Endodermal cell (in vitro differentiated cells): ENCODE measurements at regions not wholly inside any gene's neighbourhood (a gene's known extent, or its start where the extent isn't known, plus 50 kb on each side); places are given as distances from the start of the nearest gene placed in this dataset.

Experiments used
- DNase-seq: peaks from one replicate; pipeline ENCODE4 v3.0.0-alpha.2; 2017
- H3K27ac ChIP-seq: 2 replicates; pipeline ENCODE4 v1.5.1; 2013; ENCODE audit warnings: mild to moderate bottlenecking, low read depth, low read length, moderate library complexity
- H3K27me3 ChIP-seq: 2 replicates; pipeline ENCODE4 v1.6.1; 2013; ENCODE audit warnings: mild to moderate bottlenecking, low read length, moderate library complexity; ENCODE audit not compliant: insufficient read depth, control insufficient read depth, poor library complexity, severe bottlenecking
- H3K36me3 ChIP-seq: 2 replicates; pipeline ENCODE4 v1.7.0; 2013; ENCODE audit warnings: mild to moderate bottlenecking, low read length, moderate library complexity; ENCODE audit not compliant: control insufficient read depth, insufficient read depth
- H3K4me1 ChIP-seq: one replicate; pipeline ENCODE4 v1.7.0; 2013; ENCODE audit warnings: low read length; ENCODE audit not compliant: control insufficient read depth, insufficient read depth
- H3K4me3 ChIP-seq: 2 replicates; pipeline ENCODE4 v1.5.1; 2013; ENCODE audit warnings: mild to moderate bottlenecking, low read length, moderate library complexity
- H3K9ac ChIP-seq: 2 replicates; pipeline ENCODE4 v1.6.1; 2013; ENCODE audit warnings: mild to moderate bottlenecking, low read length, moderate library complexity; ENCODE audit not compliant: poor library complexity, severe bottlenecking; ENCODE audit errors: extremely low read depth
- H3K9me3 ChIP-seq: 2 replicates; pipeline ENCODE4 v1.6.1; 2013; ENCODE audit warnings: mild to moderate bottlenecking, low read length, moderate library complexity; ENCODE audit not compliant: control insufficient read depth
- H3K27ac Mint-ChIP-seq: 2 replicates; pipeline ENCODE4 v1.8.0; 2020; ENCODE audit warnings: mixed read lengths
- H3K27me3 Mint-ChIP-seq: 2 replicates; pipeline ENCODE4 v1.8.0; 2021; ENCODE audit warnings: mild to moderate bottlenecking, mixed read lengths; ENCODE audit not compliant: insufficient read depth
- H3K36me3 Mint-ChIP-seq: 2 replicates; pipeline ENCODE4 v1.8.0; 2020; ENCODE audit warnings: low read depth, mixed read lengths
- H3K4me1 Mint-ChIP-seq: 2 replicates; pipeline ENCODE4 v1.8.0; 2020; ENCODE audit warnings: mixed read lengths
- H3K4me3 Mint-ChIP-seq: 2 replicates; pipeline ENCODE4 v1.8.0; 2020; ENCODE audit warnings: mild to moderate bottlenecking, moderate library complexity, mixed read lengths
- H3K9me3 Mint-ChIP-seq: 2 replicates; pipeline ENCODE4 v1.8.0; 2020; ENCODE audit warnings: mild to moderate bottlenecking, mixed read lengths
- WGBS, 2 experiments: methylation state at CpG; one replicate each; pipeline versions ENCODE4 v1.1.5 to v1.1.7; 2013; ENCODE audit warnings: missing lambda C conversion rate in 2 of 2, mixed read lengths in 1 of 2; ENCODE audit not compliant: insufficient coverage in 1 of 2, insufficient read length in 1 of 2; 5-methylcytosine and 5-hydroxymethylcytosine counted together
- TF ChIP-seq, protein P1 (sequence below): fragments of 200-600 bp; sonication (generic); conservative IDR thresholded peaks from 2 replicates; pipeline ENCODE4 v1.5.0; 2021; ENCODE audit warnings: antibody characterized with exemption, mild to moderate bottlenecking

DNA sequence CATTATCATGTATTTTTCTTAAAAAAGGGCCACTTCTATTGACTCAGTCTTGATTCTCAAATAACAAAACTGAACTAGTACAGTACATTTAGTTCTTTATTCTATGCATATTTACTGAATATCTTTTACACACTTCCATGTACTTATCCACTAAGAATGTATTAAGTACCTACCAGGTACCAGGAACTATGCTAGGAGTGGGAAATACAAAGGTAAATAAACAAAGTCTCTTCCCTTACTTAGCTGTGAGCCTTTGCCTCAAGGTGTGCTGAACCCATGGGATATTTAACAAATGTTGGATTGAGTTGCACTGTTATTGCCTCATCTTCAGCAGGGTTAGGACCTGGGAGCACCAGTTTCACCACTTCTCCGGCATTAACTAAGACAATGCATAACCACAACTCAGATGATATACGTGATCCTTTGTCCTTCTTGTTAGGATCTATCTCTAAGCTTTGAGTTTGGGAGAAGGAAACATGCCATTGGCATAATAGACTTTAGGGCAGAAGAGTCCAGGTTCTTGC lies 533.9 kb downstream of the TFAP2B start:
- Mint-ChIP-seq H3K4me3 (no peak overlapping the region), H3K36me3 (no peaks in the 10 kb centered on the region), H3K9me3 (no peaks in the 10 kb centered on the region), H3K27me3 (peaks cover 8% of the 10 kb centered on the region), H3K4me1 (no peaks in the 10 kb centered on the region), H3K27ac (no peak overlapping the region)
- H3K27ac ChIP-seq = no peak overlapping the region
- no peaks in the 10 kb centered on the region for H3K36me3 ChIP-seq
- H3K9me3 ChIP-seq = no peaks in the 10 kb centered on the region
- no peak overlapping the region for H3K4me3 ChIP-seq
- H3K9ac ChIP-seq = no peak overlapping the region
- TF ChIP-seq, protein P1, sequence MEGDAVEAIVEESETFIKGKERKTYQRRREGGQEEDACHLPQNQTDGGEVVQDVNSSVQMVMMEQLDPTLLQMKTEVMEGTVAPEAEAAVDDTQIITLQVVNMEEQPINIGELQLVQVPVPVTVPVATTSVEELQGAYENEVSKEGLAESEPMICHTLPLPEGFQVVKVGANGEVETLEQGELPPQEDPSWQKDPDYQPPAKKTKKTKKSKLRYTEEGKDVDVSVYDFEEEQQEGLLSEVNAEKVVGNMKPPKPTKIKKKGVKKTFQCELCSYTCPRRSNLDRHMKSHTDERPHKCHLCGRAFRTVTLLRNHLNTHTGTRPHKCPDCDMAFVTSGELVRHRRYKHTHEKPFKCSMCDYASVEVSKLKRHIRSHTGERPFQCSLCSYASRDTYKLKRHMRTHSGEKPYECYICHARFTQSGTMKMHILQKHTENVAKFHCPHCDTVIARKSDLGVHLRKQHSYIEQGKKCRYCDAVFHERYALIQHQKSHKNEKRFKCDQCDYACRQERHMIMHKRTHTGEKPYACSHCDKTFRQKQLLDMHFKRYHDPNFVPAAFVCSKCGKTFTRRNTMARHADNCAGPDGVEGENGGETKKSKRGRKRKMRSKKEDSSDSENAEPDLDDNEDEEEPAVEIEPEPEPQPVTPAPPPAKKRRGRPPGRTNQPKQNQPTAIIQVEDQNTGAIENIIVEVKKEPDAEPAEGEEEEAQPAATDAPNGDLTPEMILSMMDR = no peak
- no peaks in the 10 kb centered on the region for H3K27me3 ChIP-seq
- no peaks in the 10 kb centered on the region for H3K4me1 ChIP-seq
- WGBS, 2 experiments = 94 to 100% methylated on average over 1 to 2 of the region's 2 CpGs
- no peak for DNase-seq

DNA sequence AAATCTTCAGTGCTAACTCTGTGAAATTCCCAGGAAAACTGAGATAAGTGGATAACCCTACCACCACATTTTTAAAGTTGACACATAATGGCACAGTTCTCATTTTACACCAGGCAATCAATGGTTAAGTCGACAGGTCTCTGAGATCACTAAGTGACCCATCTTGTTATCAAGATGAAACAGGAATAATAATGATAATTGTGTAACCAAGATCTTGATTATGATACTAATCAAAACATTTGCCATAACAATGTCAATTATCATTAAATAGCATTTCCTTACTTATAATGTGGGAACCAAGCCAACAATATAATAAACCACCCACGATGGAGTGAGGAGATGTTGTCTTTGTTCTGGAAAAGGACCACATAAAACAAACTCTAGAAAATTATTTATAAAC lies 541.6 kb downstream of the TFAP2B start:
- Histone ChIP-seq H3K9me3 (no peaks in the 10 kb centered on the region), H3K27me3 (no peaks in the 10 kb centered on the region), H3K4me1 (no peaks in the 10 kb centered on the region), H3K36me3 (no peaks in the 10 kb centered on the region), H3K9ac (no peak overlapping the region), H3K4me3 (no peak overlapping the region), H3K27ac (no peak overlapping the region)
- 100% methylated on average over 1 of the region's 2 CpGs; no CpG with 5 or more reads in 1 of the 2 experiments for WGBS, 2 experiments
- H3K27ac Mint-ChIP-seq = no peak overlapping the region
- no peaks in the 10 kb centered on the region for H3K9me3 Mint-ChIP-seq
- no peaks in the 10 kb centered on the region for H3K36me3 Mint-ChIP-seq
- H3K4me1 Mint-ChIP-seq = no peaks in the 10 kb centered on the region
- TF ChIP-seq, protein P1 = no peak
- no peaks in the 10 kb centered on the region for H3K27me3 Mint-ChIP-seq
- DNase-seq = no peak
- no peak overlapping the region for H3K4me3 Mint-ChIP-seq

DNA sequence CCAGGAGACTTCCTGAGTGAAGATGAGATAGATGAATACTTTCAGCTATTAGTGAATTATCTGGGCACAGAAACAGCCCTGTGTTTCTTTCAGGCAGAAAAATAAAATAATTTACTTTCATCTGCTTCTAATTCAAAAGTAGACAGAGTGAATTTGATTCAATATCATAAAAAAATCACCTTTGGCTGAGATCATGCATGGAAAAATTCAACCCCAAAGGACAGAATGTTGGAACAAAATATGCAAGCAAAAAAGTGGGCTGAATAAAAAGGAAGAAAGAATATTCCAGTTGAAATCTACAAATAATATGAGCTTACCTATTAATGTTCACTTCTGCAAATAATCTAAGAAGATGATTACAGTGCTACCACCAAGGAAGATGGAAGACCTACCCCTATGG lies 546.9 kb downstream of the TFAP2B start:
- Mint-ChIP-seq H3K9me3 (no peaks in the 10 kb centered on the region), H3K4me1 (no peaks in the 10 kb centered on the region), H3K4me3 (no peak overlapping the region), H3K27me3 (no peaks in the 10 kb centered on the region), H3K27ac (no peak overlapping the region), H3K36me3 (no peaks in the 10 kb centered on the region)
- TF ChIP-seq, protein P1 = no peak
- H3K4me1 ChIP-seq = no peaks in the 10 kb centered on the region
- no peak overlapping the region for H3K4me3 ChIP-seq
- no peaks in the 10 kb centered on the region for H3K9me3 ChIP-seq
- no peak overlapping the region for H3K9ac ChIP-seq
- no peaks in the 10 kb centered on the region for H3K36me3 ChIP-seq
- no peak for DNase-seq
- no peaks in the 10 kb centered on the region for H3K27me3 ChIP-seq
- no peak overlapping the region for H3K27ac ChIP-seq
